Sigmoid colon (tissue), 4 donors: ENCODE measurements at regions not wholly inside any gene's neighbourhood (a gene's known extent, or its start where the extent isn't known, plus 50 kb on each side); places are given as distances from the start of the nearest gene placed in this dataset.

Experiments used
- CTCF ChIP-seq, 4 experiments: fragments of 450-650 bp in 3 of 4; fragments of 200-600 bp in 1 of 4; IDR thresholded peaks; one replicate each; pipeline ENCODE4 v1.5.1; 2016 to 2019; ENCODE audit warnings: antibody characterized with exemption in 4 of 4, mild to moderate bottlenecking in 3 of 4, moderate library complexity in 2 of 4
- POLR2A ChIP-seq, 2 donors: fragments of 450-650 bp; IDR thresholded peaks; one replicate each; pipeline ENCODE4 v1.6.1; 2016; ENCODE audit warnings: antibody characterized with exemption in 2 of 2, mild to moderate bottlenecking in 2 of 2, moderate library complexity in 2 of 2
- POLR2AphosphoS5 ChIP-seq, 4 donors: sonication (generic); formaldehyde crosslinking; IDR thresholded peaks; one replicate each; pipeline ENCODE4 v1.6.1; 2017; ENCODE audit warnings: antibody characterized with exemption in 4 of 4

GRCh38 chr2:84292545-84292944 lies 166.5 kb downstream of the SUCLG1 start:
- no peak for TF ChIP-seq CTCF (IDR thresholded peaks at IDR 0.05)
- TF ChIP-seq POLR2A (IDR thresholded peaks at IDR 0.05), result no peak
- no peak for TF ChIP-seq POLR2AphosphoS5 (IDR thresholded peaks at IDR 0.05)
